ENCODE measurements at regions not wholly inside any gene's neighbourhood (a gene's known extent, or its start where the extent isn't known, plus 50 kb on each side); places are given as distances from the start of the nearest gene placed in this dataset.

DNA sequence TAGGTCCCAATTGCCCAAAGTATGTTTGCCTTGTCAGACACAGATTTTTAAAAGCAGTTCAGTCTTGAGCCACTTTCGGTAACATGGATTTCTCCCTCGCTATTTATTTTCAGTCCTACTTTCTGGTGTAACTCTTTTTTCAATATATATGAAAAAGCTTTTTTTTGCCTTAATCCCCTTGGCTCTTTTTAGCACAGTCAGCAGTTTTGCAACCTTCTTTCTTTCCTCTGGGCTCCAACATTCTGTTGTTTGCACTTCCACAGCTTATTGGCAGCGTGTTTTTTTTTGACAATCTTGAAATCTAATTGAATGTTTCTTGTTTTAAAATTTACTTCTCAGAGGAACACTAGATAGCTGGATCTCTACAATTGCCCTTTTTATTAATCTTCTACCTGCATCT lies 429.3 kb upstream of the NBEA start:
- no peaks in the 10 kb centered on the region for H3K9me3 ChIP-seq (ENCODE audit: control insufficient read depth, insufficient read depth, low read length)
- in situ Hi-C loops (cut with MboI; ENCODE audit: low sequenced_read_pairs), result no loop called here

More for the DNA sequence above, 429.3 kb upstream of the NBEA start:
- Histone ChIP-seq H3K27me3 (ENCODE audit: control insufficient read depth, insufficient read depth, low read length) (no peaks in the 10 kb centered on the region), H2BK5ac (ENCODE audit: low read depth, low read length, poor library complexity, severe bottlenecking) (no peak overlapping the region), H3K36me3 (ENCODE audit: control insufficient read depth, insufficient read depth, low read length) (no peaks in the 10 kb centered on the region), H3K4me2 (ENCODE audit: low read depth, low read length) (no peak overlapping the region), H3K4me3 (ENCODE audit: insufficient read depth, low read depth, low read length) (no peak overlapping the region), H3K9me1 (ENCODE audit: insufficient read depth, low read length) (no peaks in the 10 kb centered on the region), H2BK120ac (ENCODE audit: low read depth, low read length) (no peak overlapping the region), H4K91ac (ENCODE audit: insufficient read depth, low read depth, low read length) (no peak overlapping the region), H3K27ac (ENCODE audit: insufficient read depth, low read length) (no peak overlapping the region), H3K9ac (ENCODE audit: low read depth, low read length) (no peak overlapping the region), H2AK9ac (replicated peaks; ENCODE audit: low read depth, low read length, poor library complexity) (no peak overlapping the region), H4K20me1 (ENCODE audit: insufficient read depth, low read length) (no peaks in the 10 kb centered on the region), H3K23ac (ENCODE audit: low read depth, low read length) (no peak overlapping the region), H3K14ac (replicated peaks; ENCODE audit: low read depth, low read length) (no peak overlapping the region), H3K79me1 (ENCODE audit: low read depth in 1 of 2, low read length in 2 of 2) (no peaks in the 10 kb centered on the region), H3K4me1 (ENCODE audit: control insufficient read depth, insufficient read depth, low read length) (no peaks in the 10 kb centered on the region), H3K4ac (ENCODE audit: low read depth, low read length) (no peak overlapping the region), H2BK15ac (ENCODE audit: low read depth, low read length) (no peak overlapping the region), H3K56ac (ENCODE audit: extremely low read depth, insufficient read depth, low read length) (no peak overlapping the region), H2AK5ac (ENCODE audit: low read depth, low read length) (no peak overlapping the region), H2BK20ac (ENCODE audit: low read depth, low read length) (no peak overlapping the region), H3K18ac (ENCODE audit: low read depth, low read length) (no peak overlapping the region), H4K5ac (ENCODE audit: low read depth, low read length) (no peak overlapping the region), H4K8ac (ENCODE audit: low read depth in 2 of 2, low read length in 2 of 2) (no peak overlapping the region), H2AFZ (replicated peaks; ENCODE audit: low read length, poor library complexity) (no peak overlapping the region)
- no CpG with 5 or more reads among the region's 3 CpGs for WGBS, 2 experiments (ENCODE audit: extremely low coverage in 2 of 2, insufficient read length in 1 of 2)
- ATAC-seq (ENCODE audit: low read depth) (no peak), DNase-seq (no peak)
- no TSS peak for BruUV-seq (replicated peaks)
- dilution Hi-C loops (cut with HindIII; ENCODE audit: low sequenced_read_pairs, unreplicated experiment), result no loop called here
- TF ChIP-seq BHLHE40 (IDR thresholded peaks at IDR 0.05; ENCODE audit: low read depth, low read length) (no peak), CHD1 (IDR thresholded peaks at IDR 0.05; ENCODE audit: low read depth, low read length) (no peak), POLR2A (IDR thresholded peaks at IDR 0.05; ENCODE audit: low read depth, low read length) (no peak), MAFK (IDR thresholded peaks at IDR 0.05; ENCODE audit: low read depth, low read length) (peak; percentile 98), NFE2L2 (IDR thresholded peaks at IDR 0.05; ENCODE audit: low read depth, low read length) (no peak)
- intact Hi-C loops (cut with micrococcal nuclease), result no loop called here
- POLR2A ChIA-PET (ENCODE audit: unreplicated experiment), result no interaction called here
- CTCF ChIA-PET, result no interaction called here

Measured in IMR-90 (cell line).